Psoas muscle (tissue), 7 donors: ENCODE measurements at regions not wholly inside any gene's neighbourhood (a gene's known extent, or its start where the extent isn't known, plus 50 kb on each side); places are given as distances from the start of the nearest gene placed in this dataset.
"Not testable (repeated sequence)": the region's sequence is repeated elsewhere in the genome, so short reads cannot be mapped to it uniquely, and the experiment has no call there.

Experiments used
- ATAC-seq, 4 donors: fragments of 200-7000 bp; cut with Tn5 transposase; one replicate each; pipeline ENCODE4 v1.9.1; 2020; ENCODE audit warnings: moderate library complexity in 3 of 4, mild to moderate bottlenecking in 2 of 4
- DNase-seq, 2 donors: peaks; one replicate each; pipeline ENCODE4 v3.0.0-alpha.2; 2020
- H3K27ac ChIP-seq: fragments of 200-600 bp; one replicate; pipeline ENCODE4 v1.8.0; 2022
- H3K27me3 ChIP-seq, 3 donors: fragments of 200-600 bp in 1 of 3; one replicate each; pipeline versions ENCODE4 v1.6.1 to v1.8.0; 2013 to 2022; ENCODE audit warnings: low read length in 2 of 3, mild to moderate bottlenecking in 2 of 3, moderate library complexity in 1 of 3; ENCODE audit not compliant: insufficient read depth in 3 of 3
- H3K36me3 ChIP-seq, 2 donors: fragments of 200-600 bp in 1 of 2; one replicate each; pipeline versions ENCODE4 v1.6.1 to v1.8.0; 2013 to 2022; ENCODE audit warnings: low read depth in 1 of 2, mild to moderate bottlenecking in 1 of 2, moderate library complexity in 1 of 2; ENCODE audit not compliant: insufficient read depth in 1 of 2
- H3K4me1 ChIP-seq: fragments of 200-600 bp; one replicate; pipeline ENCODE4 v1.8.0; 2022
- H3K4me3 ChIP-seq: fragments of 200-600 bp; one replicate; pipeline ENCODE4 v1.8.0; 2022; ENCODE audit warnings: mild to moderate bottlenecking
- H3K9me3 ChIP-seq: fragments of 200-600 bp; one replicate; pipeline ENCODE4 v1.8.0; 2022
- WGBS, 3 donors: extraction: QIAGEN DNeasy Blood & Tissue Kit; methylation state at CpG; one replicate each; pipeline versions ENCODE4 v1.1.6 to v1.1.7; 2013; 5-methylcytosine and 5-hydroxymethylcytosine counted together
- intact Hi-C, 2 donors: fragments of 100-400 bp; cut with DNase I; formaldehyde crosslinking; loops; one replicate each; pipeline versions ENCODE4 v1.11.0 to v1.14.2; 2022
- donor health status: healthy with polysubstance abuse.
- donor health status: DM: no; HTN: no; CAD: no; lungs with moderate emphysema.
- donor health status: Bipolar disorder and iron deficiency.
- donor health status: healthy.
- donor health status: DM: yes; HTN: yes; CAD: no.
- donor health status: DM: no; HTN: no; CAD: no.
- donor health status: DM: yes; HTN: yes; CAD: no.

DNA sequence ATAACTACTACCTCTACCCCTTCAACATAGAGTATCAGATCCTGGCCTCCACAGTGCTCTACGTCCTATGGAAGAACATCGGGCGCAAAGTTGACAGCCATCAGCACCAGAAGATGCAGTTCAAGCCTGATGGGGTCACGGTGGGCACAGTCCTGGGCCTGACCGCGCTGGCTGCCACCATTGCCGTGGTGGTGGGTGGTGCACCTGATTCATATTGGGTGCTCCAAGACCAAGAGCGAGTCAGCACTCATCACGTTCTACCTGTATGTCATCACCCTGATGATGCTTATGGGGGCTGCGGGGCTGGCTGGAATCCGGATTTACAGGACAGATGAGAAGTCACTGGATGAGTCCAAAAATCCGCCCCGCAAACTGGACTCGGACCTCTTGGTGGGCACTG is 846.4 kb downstream of the RPIA start:
- ATAC-seq, intact Hi-C loops, H3K27ac ChIP-seq, H3K4me1 ChIP-seq, H3K27me3 ChIP-seq, H3K4me3 ChIP-seq, H3K9me3 ChIP-seq, DNase-seq, H3K36me3 ChIP-seq: not testable (repeated sequence)
- 91 to 99% (median 92%) methylated on average over 6 of the region's 14 CpGs for WGBS, 3 donors

DNA sequence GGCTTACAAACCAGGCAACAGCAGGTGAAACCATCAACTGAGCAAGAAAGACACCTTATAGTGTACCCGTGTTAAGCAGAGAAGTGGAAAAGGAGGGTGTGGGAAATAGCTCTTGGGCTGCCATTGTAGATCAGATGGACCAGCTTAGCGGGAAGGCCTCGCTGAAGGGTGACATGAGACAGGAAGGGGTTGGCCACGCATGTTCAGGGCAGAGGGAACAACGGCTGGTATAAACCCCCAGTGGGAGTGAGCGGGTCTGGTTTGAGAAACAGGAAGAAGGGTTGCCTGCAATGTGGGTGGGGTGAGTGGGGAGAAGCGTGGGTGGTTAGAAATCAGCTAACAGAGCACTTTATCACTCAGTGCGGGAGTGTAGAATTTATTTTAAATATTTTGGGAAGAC is 852.6 kb downstream of the RPIA start:
- H3K4me3 ChIP-seq, ATAC-seq, H3K9me3 ChIP-seq, H3K27me3 ChIP-seq, H3K36me3 ChIP-seq, H3K4me1 ChIP-seq, H3K27ac ChIP-seq, DNase-seq, intact Hi-C loops: not testable (repeated sequence)
- WGBS, 3 donors: 62 to 79% (median 78%) methylated on average over 3 to 5 of the region's 8 CpGs

DNA sequence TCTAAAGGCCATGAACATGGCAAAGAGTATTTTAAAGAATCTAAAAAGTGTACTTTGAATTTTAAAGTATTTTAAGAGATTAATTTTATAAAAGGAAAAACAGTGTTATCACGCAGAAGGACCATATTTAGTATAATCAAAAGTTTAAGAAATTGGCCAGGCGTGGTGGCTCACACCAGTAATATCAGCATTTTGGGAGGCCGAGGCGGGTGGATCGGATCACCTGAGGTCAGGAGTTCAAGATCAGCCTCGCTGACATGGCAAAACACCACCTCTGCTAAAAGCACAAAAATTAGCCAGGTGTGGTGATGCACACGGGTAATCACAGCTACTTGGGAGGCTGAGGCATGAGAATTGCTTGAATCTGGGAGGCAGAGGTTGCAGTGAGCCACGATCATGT is 887.7 kb downstream of the RPIA start:
- H3K36me3 ChIP-seq, H3K9me3 ChIP-seq, H3K4me1 ChIP-seq, H3K27ac ChIP-seq, DNase-seq, intact Hi-C loops, ATAC-seq, H3K4me3 ChIP-seq, H3K27me3 ChIP-seq: not testable (repeated sequence)
- WGBS, 3 donors: 91 to 99% (median 96%) methylated on average over 5 to 6 of the region's 8 CpGs

DNA sequence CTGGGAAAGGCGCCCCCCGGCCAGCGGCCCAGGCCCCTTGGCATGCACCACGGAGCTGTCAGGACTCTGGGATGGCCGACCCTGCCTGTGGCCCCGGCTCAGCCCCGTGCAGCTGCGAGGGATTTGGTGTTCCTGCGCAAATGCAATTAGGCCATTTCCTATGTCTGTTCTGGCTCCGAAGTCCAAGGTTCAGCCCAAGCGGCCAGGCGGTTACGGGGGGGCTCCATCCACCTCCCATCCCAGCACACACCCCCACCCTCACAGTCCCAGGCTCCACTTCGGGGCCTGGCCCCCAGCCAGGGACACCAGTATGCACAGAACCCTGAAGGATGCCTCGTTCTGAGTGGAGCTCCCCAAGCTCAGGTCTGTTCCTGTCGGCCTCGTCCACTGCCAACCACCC is 891.3 kb downstream of the RPIA start:
- 17 to 42% (median 36%) methylated on average over 3 to 6 of the region's 17 CpGs for WGBS, 3 donors

DNA sequence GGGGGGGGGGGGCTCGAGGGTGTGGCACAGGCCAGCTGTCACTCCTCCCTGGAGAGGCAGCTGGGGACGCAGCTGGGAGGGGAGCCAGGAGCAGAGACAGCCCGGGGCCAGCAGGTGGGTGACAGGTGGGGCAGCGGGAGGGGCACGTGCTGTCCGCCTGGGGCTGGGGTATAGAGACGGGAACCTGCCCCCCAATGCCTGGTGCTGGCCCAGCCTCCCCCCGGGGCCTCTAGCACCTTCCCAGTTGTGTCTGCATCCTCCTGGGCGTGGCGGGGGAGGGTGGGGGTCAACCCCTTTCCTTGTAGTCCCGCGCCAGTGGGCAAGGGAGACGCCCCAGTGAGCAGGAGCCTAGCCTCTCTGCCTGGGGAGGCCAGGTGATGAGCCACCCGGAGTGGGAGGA is 892.6 kb downstream of the RPIA start:
- WGBS, 3 donors: 36 to 55% (median 46%) methylated on average over 5 to 8 of the region's 14 CpGs
- H3K27ac ChIP-seq: not testable (repeated sequence)
- peak in 1 of 2 donors; percentile 37 for DNase-seq

More for the DNA sequence above, 891.3 kb downstream of the RPIA start:
- DNase-seq: peak; percentile 49 to 74
- H3K27ac ChIP-seq, H3K36me3 ChIP-seq, H3K27me3 ChIP-seq, ATAC-seq, intact Hi-C loops, H3K9me3 ChIP-seq, H3K4me3 ChIP-seq, H3K4me1 ChIP-seq: not testable (repeated sequence)

DNA sequence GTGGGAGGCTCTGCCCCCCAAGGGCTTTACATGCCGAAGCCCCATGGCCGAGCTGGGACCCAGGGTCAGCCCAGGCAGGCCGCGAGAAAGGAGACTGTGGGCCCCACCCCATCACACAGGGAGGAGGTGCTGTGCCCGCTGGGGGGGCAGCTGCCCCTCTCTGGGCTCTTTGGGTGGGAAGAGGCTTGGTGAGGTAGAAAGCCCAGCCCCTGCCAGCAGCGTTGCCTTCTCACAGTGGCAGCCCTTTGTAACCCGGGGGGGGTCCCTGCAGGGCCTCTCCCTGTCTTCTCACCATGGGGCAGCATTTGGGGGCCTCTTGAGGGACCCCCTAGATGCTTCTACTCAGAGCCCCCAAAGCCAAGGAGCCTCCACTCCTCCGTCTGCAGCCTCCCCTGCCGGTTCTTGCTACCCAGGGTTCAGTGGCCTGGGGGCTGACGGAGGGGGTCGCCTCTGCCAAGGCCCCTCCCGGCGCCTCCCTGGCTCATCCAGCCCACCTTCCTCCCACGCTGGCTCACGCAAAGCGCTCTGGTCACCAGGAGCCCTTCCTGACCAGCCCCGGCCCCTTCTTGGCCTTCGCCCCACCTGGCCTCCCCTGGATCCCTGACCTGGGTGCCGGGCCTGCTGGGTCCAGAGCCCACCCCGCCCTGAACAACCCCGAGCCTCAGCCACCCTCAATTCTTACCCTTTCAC is 893.5 kb downstream of the RPIA start:
- ATAC-seq, H3K4me1 ChIP-seq: not testable (repeated sequence)

More for the DNA sequence above, 892.6 kb downstream of the RPIA start:
- H3K36me3 ChIP-seq, intact Hi-C loops, H3K9me3 ChIP-seq, ATAC-seq, H3K4me1 ChIP-seq, H3K27me3 ChIP-seq, H3K4me3 ChIP-seq: not testable (repeated sequence)

DNA sequence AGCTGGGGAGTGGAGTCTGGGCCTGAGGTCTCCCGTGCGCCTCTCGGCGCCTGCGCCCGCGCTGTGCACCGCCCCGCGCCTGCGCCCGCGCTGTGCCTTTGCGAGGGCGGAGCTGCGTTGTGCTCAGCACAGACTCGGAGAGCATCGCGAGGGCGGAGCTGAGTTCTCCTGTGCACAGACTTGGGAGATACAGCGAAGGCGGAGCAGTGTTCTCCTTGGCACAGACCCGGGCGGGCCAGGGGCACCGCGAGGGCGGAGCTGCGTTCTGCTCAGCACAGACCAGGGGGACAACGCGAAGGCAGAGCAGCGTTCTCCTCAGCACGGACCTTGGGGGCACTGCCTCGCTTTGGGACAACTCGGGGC is 894.1 kb downstream of the RPIA start:
- peak overlapping the region; percentile 51 for H3K4me3 ChIP-seq
- peak in 3 of 4 donors; percentile 78 to 90 (median 79) for ATAC-seq
- DNase-seq: peak; percentile 59 to 73
- H3K36me3 ChIP-seq, H3K9me3 ChIP-seq, H3K4me1 ChIP-seq, intact Hi-C loops, H3K27ac ChIP-seq, H3K27me3 ChIP-seq: not testable (repeated sequence)
- 0 to 7% (median 3%) methylated on average over 19 to 26 of the region's 34 CpGs for WGBS, 3 donors

More for the DNA sequence above, 893.5 kb downstream of the RPIA start:
- WGBS, 3 donors: 0 to 9% (median 3%) methylated on average over 3 to 7 of the region's 21 CpGs
- H3K9me3 ChIP-seq, intact Hi-C loops, H3K4me3 ChIP-seq, H3K27ac ChIP-seq, H3K36me3 ChIP-seq, H3K27me3 ChIP-seq: not testable (repeated sequence)
- DNase-seq: peak; percentile 17 to 40

DNA sequence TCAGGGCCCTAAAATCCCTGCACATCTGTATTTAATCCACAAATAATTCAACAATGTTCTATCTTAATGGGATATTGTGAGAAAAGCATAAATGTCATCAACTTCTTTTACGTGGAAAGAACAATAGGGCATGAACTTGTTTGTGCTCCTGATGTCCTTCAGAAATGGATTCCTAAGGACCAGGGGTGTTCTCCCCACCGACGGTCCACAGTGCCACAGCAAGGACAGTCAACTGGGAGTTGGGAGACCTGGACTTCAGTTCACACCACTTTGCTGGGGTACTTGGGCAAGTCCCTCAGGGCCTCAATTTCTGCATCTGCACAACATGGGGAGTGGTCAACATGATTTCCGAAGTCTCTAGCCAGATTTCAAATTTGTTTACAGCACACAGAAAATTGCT is 908.4 kb downstream of the RPIA start:
- H3K27me3 ChIP-seq, H3K9me3 ChIP-seq, H3K4me1 ChIP-seq, H3K36me3 ChIP-seq, intact Hi-C loops, H3K4me3 ChIP-seq, DNase-seq, ATAC-seq, H3K27ac ChIP-seq: not testable (repeated sequence)
- 14 to 45% (median 38%) methylated on average over 3 of the region's 4 CpGs for WGBS, 3 donors

DNA sequence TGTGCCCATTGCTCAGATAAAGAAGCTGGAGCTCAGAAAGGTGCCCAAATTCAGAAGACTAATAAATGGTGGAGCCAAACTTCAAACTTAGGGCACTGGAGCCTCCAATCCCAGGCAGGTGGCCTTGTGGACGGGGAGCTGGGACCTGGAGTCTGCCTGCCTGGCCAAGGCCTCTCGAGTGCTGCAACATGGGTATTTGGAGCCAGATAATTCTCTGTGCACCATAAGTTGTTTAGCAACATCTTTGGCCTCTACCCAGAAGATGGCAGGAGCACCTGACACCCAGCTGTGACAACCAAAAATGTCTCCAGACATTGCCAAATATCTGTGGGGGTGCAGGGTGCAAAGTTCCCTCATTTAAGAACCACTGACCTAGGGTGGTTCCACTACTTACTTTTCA is 915.0 kb downstream of the RPIA start:
- H3K4me3 ChIP-seq, H3K9me3 ChIP-seq, H3K27ac ChIP-seq, H3K4me1 ChIP-seq, H3K36me3 ChIP-seq, H3K27me3 ChIP-seq, DNase-seq, ATAC-seq, intact Hi-C loops: not testable (repeated sequence)
- WGBS, 3 donors: 49 to 70% (median 52%) methylated on average over 2 of the region's 2 CpGs

DNA sequence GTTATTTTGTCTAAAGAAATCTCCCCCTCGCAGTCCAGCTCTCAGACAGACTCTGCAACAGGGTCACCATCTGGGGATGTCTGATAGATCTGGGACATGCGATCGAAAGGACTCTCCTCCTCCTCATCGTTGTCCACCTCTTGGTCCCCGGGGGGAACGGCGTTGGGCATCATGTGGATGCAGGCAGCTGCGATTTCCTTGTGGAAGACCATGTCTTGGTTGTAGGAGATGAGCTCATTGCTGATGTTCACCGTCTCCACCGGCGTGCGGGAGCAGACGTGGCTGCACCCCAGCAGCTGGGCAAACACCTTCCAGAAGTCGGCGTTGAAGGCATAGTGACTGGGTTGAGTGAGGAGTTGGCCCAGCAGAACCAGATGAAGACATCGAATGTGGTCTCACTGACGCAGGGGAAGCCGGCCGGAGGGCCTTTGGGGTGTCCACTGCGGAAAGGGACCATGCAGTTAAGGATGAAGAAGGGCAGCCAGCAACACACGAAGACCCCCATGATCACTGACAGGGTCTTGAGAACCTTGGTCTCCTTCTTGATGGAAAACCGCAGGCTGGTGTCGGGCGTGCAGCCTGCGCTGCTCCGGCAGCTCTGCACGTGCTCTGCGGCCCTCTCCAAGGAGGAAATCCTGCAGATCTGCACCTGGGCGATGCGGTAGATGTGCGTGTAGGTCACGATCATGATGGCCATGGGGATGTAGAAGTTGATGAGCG is 918.9 kb downstream of the RPIA start:
- H3K27ac ChIP-seq, intact Hi-C loops, DNase-seq, H3K27me3 ChIP-seq, H3K4me3 ChIP-seq, H3K4me1 ChIP-seq, ATAC-seq, H3K36me3 ChIP-seq, H3K9me3 ChIP-seq: not testable (repeated sequence)
- 92 to 94% (median 93%) methylated on average over 33 of the region's 33 CpGs for WGBS, 3 donors

DNA sequence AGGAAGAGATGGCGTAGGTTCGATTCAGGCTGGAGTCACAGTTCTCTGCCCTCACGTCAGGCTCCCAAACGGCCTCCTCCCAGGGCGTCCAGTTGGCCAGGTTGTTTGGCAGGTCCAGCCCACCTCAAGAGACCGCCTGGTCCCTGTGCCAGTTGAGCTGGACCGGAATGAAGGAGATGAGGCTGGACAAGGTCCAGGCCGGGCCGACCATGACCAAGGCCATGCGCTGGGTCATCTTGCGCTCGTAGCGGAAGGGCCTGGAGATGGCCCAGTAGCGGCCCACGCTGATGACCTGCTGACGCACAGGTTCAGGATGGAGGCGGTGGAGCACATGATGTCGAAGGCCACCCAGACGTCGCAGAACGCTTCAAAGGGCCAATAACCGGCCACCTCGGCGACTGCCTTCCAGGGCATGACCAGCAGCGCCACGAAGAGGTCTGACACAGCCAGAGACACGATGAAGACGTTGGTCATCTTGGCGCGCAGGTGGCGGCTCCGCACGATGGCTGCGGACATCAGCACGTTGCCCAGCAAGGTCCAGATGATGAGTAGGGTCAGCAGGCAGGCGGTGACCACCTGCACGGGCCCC is 919.5 kb downstream of the RPIA start:
- 76 to 79% (median 78%) methylated on average over 35 to 37 of the region's 37 CpGs for WGBS, 3 donors
- intact Hi-C loops: not testable (repeated sequence)

More for the DNA sequence above, 919.5 kb downstream of the RPIA start:
- not testable (repeated sequence) for H3K27ac ChIP-seq, H3K36me3 ChIP-seq, H3K4me3 ChIP-seq, H3K27me3 ChIP-seq, DNase-seq, H3K9me3 ChIP-seq, ATAC-seq, H3K4me1 ChIP-seq
